GM23248 (cell line): ENCODE measurements at regions not wholly inside any gene's neighbourhood (a gene's known extent, or its start where the extent isn't known, plus 50 kb on each side); places are given as distances from the start of the nearest gene placed in this dataset.

Experiments used
- DNase-seq: peaks from one replicate; pipeline ENCODE4 v3.0.0-alpha.2; 2015
- H2AFZ ChIP-seq: fragments of 200-600 bp; sonication (generic); 2 replicates; pipeline ENCODE4 v1.6.1; 2016; ENCODE audit warnings: antibody characterized with exemption
- H3F3A ChIP-seq: fragments of 200-600 bp; sonication (generic); 2 replicates; pipeline ENCODE4 v1.6.1; 2016; ENCODE audit warnings: mild to moderate bottlenecking, antibody characterized with exemption, mixed run types; ENCODE audit not compliant: insufficient read depth
- H3K27ac ChIP-seq: fragments of 200-600 bp; sonication (generic); 2 replicates; pipeline ENCODE4 v1.5.1; 2016; ENCODE audit warnings: mild to moderate bottlenecking
- H3K27me3 ChIP-seq: fragments of 200-600 bp; sonication (generic); replicated peaks from 2 replicates; pipeline ENCODE4 v1.6.1; 2016; ENCODE audit warnings: mild to moderate bottlenecking; ENCODE audit not compliant: insufficient read depth
- H3K36me3 ChIP-seq: fragments of 200-600 bp; sonication (generic); 2 replicates; pipeline ENCODE4 v1.6.1; 2016; ENCODE audit warnings: low read depth, mild to moderate bottlenecking
- H3K4me1 ChIP-seq: fragments of 200-600 bp; sonication (generic); 2 replicates; pipeline ENCODE4 v1.6.1; 2016; ENCODE audit warnings: mild to moderate bottlenecking; ENCODE audit not compliant: insufficient read depth
- H3K4me2 ChIP-seq: fragments of 200-600 bp; sonication (generic); one replicate; pipeline ENCODE4 v1.6.1; 2016; ENCODE audit warnings: mild to moderate bottlenecking; ENCODE audit not compliant: unreplicated experiment
- H3K4me3 ChIP-seq: fragments of 200-600 bp; sonication (generic); 2 replicates; pipeline ENCODE4 v1.5.1; 2016; ENCODE audit warnings: mild to moderate bottlenecking
- H3K79me2 ChIP-seq: fragments of 200-600 bp; sonication (generic); 2 replicates; pipeline ENCODE4 v1.6.1; 2016; ENCODE audit warnings: mild to moderate bottlenecking; ENCODE audit not compliant: insufficient read depth
- H3K9ac ChIP-seq: fragments of 200-600 bp; sonication (generic); 2 replicates; pipeline ENCODE4 v1.6.1; 2016; ENCODE audit warnings: mild to moderate bottlenecking
- H3K9me2 ChIP-seq: fragments of 200-600 bp; sonication (generic); 2 replicates; pipeline ENCODE4 v1.6.1; 2016; ENCODE audit warnings: mixed run types, mild to moderate bottlenecking, moderate library complexity; ENCODE audit not compliant: insufficient read depth
- H3K9me3 ChIP-seq: fragments of 200-600 bp; sonication (generic); one replicate; pipeline ENCODE4 v1.6.1; 2017; ENCODE audit warnings: low read depth
- H4K20me1 ChIP-seq: fragments of 200-600 bp; sonication (generic); 2 replicates; pipeline ENCODE4 v1.6.0; 2016; ENCODE audit not compliant: insufficient read depth
- EZH2 ChIP-seq: fragments of 200-600 bp; sonication (generic); IDR thresholded peaks from 2 replicates; pipeline ENCODE4 v1.6.1; 2018; ENCODE audit warnings: antibody characterized with exemption, mild to moderate bottlenecking; ENCODE audit not compliant: insufficient read depth, poor library complexity, severe bottlenecking
- EZH2phosphoT487 ChIP-seq: fragments of 200-600 bp; sonication (generic); IDR thresholded peaks from 2 replicates; pipeline ENCODE4 v1.6.1; 2018; ENCODE audit warnings: antibody characterized with exemption, moderate library complexity, mild to moderate bottlenecking, low read depth; ENCODE audit not compliant: insufficient read depth
- WGBS, 2 experiments: methylation state at CpG; one replicate each; pipeline ENCODE4 v1.1.6; 2015 to 2017; ENCODE audit warnings: low lambda C conversion rate in 2 of 2, low coverage in 1 of 2; ENCODE audit errors: missing lambda C conversion rate in 2 of 2; 5-methylcytosine and 5-hydroxymethylcytosine counted together
- in situ Hi-C: fragments of 300-500 bp; cut with MboI; formaldehyde crosslinking; loops from 2 replicates; pipeline ENCODE4 v1.15.0; 2020

DNA sequence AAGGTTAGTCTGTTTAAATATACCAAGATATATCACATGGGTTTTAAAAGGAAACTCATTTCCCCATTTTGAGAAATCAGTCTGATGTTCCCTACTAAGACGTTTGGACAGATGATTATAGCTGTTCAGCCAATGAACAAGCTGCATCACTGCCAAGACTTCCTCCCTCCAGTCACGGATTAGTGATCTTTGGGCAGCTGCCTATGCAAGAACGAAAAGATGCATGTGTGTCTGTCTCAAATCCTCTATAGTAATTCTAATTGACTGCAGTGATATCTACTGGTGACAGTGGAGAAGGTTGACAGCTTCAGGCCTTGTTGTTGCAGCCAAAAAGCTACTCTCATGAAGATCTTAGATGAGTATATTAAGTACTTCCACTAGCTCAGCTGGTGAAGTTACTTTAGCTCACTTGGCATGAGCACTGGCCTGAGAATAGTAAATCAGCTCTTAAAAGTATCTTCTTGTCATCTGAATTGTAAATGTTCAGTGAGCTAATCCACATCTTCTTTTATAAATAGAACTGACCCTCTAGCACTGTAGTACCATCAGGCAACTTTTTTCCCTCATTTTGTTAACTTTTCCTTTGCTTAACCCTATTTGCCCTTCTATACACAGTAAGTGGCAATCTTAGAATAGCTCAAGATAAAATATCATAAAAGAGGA is 134.5 kb upstream of the PCDH10 start:
- Histone ChIP-seq H3K79me2 (no peaks in the 10 kb centered on the region), H3K36me3 (no peaks in the 10 kb centered on the region), H4K20me1 (no peaks in the 10 kb centered on the region), H3K27ac (no peak overlapping the region), H3K4me2 (no peak overlapping the region), H2AFZ (no peak overlapping the region), H3K9me2 (no peaks in the 10 kb centered on the region), H3K9me3 (no peaks in the 10 kb centered on the region), H3K9ac (no peak overlapping the region), H3K4me1 (no peaks in the 10 kb centered on the region), H3K4me3 (no peak overlapping the region), H3K27me3 (no peaks in the 10 kb centered on the region), H3F3A (no peaks in the 10 kb centered on the region)
- in situ Hi-C loops: no loop called here
- DNase-seq: no peak
- WGBS, 2 experiments: 2 to 4% methylated on average over 3 of the region's 3 CpGs
- TF ChIP-seq EZH2phosphoT487 (no peak), EZH2 (no peak)

DNA sequence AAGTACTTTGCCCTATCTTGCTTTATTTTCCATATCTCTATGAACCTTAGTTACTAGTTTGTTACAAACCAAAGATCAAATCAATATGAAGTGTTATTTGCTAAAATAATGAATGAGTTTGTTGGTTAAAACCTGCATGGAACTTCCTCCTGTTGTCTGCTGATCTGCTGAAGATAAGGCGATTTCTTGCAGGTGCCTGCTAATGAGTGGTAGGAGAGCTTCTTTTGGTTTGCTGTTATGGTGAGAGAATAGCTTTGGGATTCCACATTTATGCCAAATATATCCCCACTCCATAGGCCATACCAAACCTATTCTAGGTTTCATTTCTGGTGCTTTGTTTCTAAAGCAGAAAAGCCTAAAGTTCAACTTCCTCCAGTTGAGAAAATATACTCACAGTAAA is 103.8 kb upstream of the PCDH10 start:
- no peaks in the 10 kb centered on the region for H3F3A ChIP-seq
- H3K4me2 ChIP-seq: no peak overlapping the region
- no peaks in the 10 kb centered on the region for H3K4me1 ChIP-seq
- no peaks in the 10 kb centered on the region for H4K20me1 ChIP-seq
- H3K4me3 ChIP-seq: no peak overlapping the region
- H3K27me3 ChIP-seq: no peaks in the 10 kb centered on the region
- in situ Hi-C loops: no loop called here
- no peaks in the 10 kb centered on the region for H3K9me2 ChIP-seq
- no peak for DNase-seq
- no peaks in the 10 kb centered on the region for H3K79me2 ChIP-seq
- WGBS, 2 experiments: 14 to 25% methylated on average over 1 of the region's 1 CpG
- H3K27ac ChIP-seq: no peak overlapping the region
- no peak overlapping the region for H3K9ac ChIP-seq
- H3K9me3 ChIP-seq: no peaks in the 10 kb centered on the region
- H3K36me3 ChIP-seq: no peaks in the 10 kb centered on the region
- no peak overlapping the region for H2AFZ ChIP-seq
- TF ChIP-seq EZH2 (no peak), EZH2phosphoT487 (no peak)

DNA sequence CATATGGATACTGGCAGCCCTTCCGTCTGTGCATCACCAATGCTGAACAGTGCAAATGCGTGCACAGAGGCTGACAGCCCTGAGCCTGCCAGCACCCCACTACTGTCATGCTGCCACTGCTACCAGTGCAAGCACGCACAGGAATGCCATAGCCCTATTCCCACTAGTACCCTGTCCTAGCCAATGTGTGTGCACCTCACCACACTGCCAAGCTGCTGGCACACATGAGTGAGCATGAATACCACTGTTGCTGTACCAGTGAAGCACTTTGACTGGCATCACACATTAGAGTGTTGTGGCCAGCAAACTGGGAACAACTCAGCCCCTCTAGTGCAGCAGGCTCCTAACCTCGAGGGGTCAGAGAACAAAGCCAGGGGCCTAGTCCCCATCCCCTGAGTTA is 102.9 kb upstream of the PCDH10 start:
- WGBS, 2 experiments: 23 to 28% methylated on average over 4 of the region's 4 CpGs
- Histone ChIP-seq H3K4me3 (no peak overlapping the region), H3K79me2 (no peaks in the 10 kb centered on the region), H3K27me3 (no peaks in the 10 kb centered on the region), H3K9me3 (no peaks in the 10 kb centered on the region), H2AFZ (no peak overlapping the region), H3K27ac (no peak overlapping the region), H3K4me1 (no peaks in the 10 kb centered on the region), H3K36me3 (no peaks in the 10 kb centered on the region), H3K9ac (no peak overlapping the region), H3K4me2 (no peak overlapping the region), H4K20me1 (no peaks in the 10 kb centered on the region), H3F3A (no peaks in the 10 kb centered on the region), H3K9me2 (no peaks in the 10 kb centered on the region)
- no peak for TF ChIP-seq EZH2
- TF ChIP-seq EZH2phosphoT487: no peak
- no peak for DNase-seq
- in situ Hi-C loops: no loop called here

DNA sequence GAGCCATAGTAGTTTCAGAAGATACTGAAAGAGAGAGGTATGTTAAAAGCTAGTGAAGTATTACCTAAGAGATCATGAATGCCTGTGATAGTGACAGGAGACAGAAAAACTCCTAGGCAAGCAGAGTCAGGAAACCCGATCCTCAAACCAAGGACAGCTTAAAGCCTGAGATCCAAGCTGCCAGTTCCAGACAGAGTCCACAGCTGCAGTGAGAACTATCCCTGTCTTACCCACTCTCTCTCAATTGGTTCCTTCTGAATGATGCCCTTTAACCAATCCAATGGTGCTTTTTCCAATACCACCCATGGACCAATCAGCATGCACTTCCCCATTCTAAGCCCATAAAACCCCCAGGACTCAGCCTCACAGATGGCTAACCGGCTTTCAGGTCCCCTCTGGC is 90.4 kb upstream of the PCDH10 start:
- Histone ChIP-seq H3K9me2 (no peaks in the 10 kb centered on the region), H4K20me1 (no peaks in the 10 kb centered on the region), H3K9ac (no peak overlapping the region), H3K27ac (no peak overlapping the region), H3K27me3 (no peaks in the 10 kb centered on the region), H3K9me3 (no peaks in the 10 kb centered on the region), H3F3A (no peaks in the 10 kb centered on the region), H3K79me2 (no peaks in the 10 kb centered on the region), H3K4me2 (no peak overlapping the region), H3K4me3 (no peak overlapping the region), H3K4me1 (no peaks in the 10 kb centered on the region), H3K36me3 (no peaks in the 10 kb centered on the region), H2AFZ (no peak overlapping the region)
- WGBS, 2 experiments: 0 to 3% methylated on average over 2 of the region's 2 CpGs
- TF ChIP-seq EZH2phosphoT487: no peak
- in situ Hi-C loops: no loop called here
- DNase-seq: no peak

- no peak overlapping the region for H3K4me2 ChIP-seq
- H3K9me3 ChIP-seq: no peaks in the 10 kb centered on the region
- TF ChIP-seq EZH2phosphoT487 (no peak), EZH2 (no peak)
- H3K4me3 ChIP-seq: no peak overlapping the region
- no peaks in the 10 kb centered on the region for H3K27me3 ChIP-seq
- no peak overlapping the region for H2AFZ ChIP-seq
- no peaks in the 10 kb centered on the region for H3F3A ChIP-seq
- no peaks in the 10 kb centered on the region for H3K4me1 ChIP-seq
- 20 to 22% methylated on average over 7 of the region's 7 CpGs for WGBS, 2 experiments
- H3K9me2 ChIP-seq: no peaks in the 10 kb centered on the region
- DNase-seq: no peak
- in situ Hi-C loops: no loop called here
- no peaks in the 10 kb centered on the region for H3K79me2 ChIP-seq
- no peaks in the 10 kb centered on the region for H4K20me1 ChIP-seq
- no peaks in the 10 kb centered on the region for H3K36me3 ChIP-seq
- H3K27ac ChIP-seq: no peak overlapping the region
- no peak overlapping the region for H3K9ac ChIP-seq
These were observed 90.0 kb upstream of the PCDH10 start for GRCh38 chr4:133059117-133059516.
